NCI-H1417 treated with DMSO at 0.1 percent for 48 hours (cell line): ENCODE measurements at regions not wholly inside any gene's neighbourhood (a gene's known extent, or its start where the extent isn't known, plus 50 kb on each side); places are given as distances from the start of the nearest gene placed in this dataset.
"Not testable (repeated sequence)": the region's sequence is repeated elsewhere in the genome, so short reads cannot be mapped to it uniquely, and the experiment has no call there.

Source experiments
- DNase-seq: peaks from one replicate; lab custom pipeline; 2025; lab: John Stamatoyannopoulos, UW

GRCh38 chr9:68593760-68594159 is 53.1 kb upstream of the TMEM252 start:
- DNase-seq = not testable (repeated sequence)

- no peak for DNase-seq
Measured at GRCh38 chr9:68595868-68596267, 55.2 kb upstream of the TMEM252 start.

- DNase-seq = no peak
Measured at GRCh38 chr9:68597362-68597997, 56.8 kb upstream of the TMEM252 start.

- no peak for DNase-seq
Measured at GRCh38 chr9:68599826-68600225, 59.1 kb upstream of the TMEM252 start.

GRCh38 chr9:68601081-68601480 is 60.4 kb upstream of the TMEM252 start:
- DNase-seq = no peak

- no peak for DNase-seq
Measured at GRCh38 chr9:68603371-68603770, 62.7 kb upstream of the TMEM252 start.

GRCh38 chr9:68608763-68609162 is 68.1 kb upstream of the TMEM252 start:
- no peak for DNase-seq

- no peak for DNase-seq
Measured at GRCh38 chr9:68609901-68610415, 69.3 kb upstream of the TMEM252 start.

GRCh38 chr9:68614121-68614520 is 73.4 kb upstream of the TMEM252 start:
- no peak for DNase-seq

- not testable (repeated sequence) for DNase-seq
Measured at GRCh38 chr9:68617011-68617410, 76.3 kb upstream of the TMEM252 start.

- no peak for DNase-seq
Measured at GRCh38 chr9:68619072-68619471, 78.4 kb upstream of the TMEM252 start.

- DNase-seq = no peak
Measured at GRCh38 chr9:68619636-68620035, 79.0 kb upstream of the TMEM252 start.

- no peak for DNase-seq
Measured at GRCh38 chr9:68625559-68625958, 79.5 kb upstream of the PIP5K1B start.

GRCh38 chr9:68626526-68626925 is 78.5 kb upstream of the PIP5K1B start:
- no peak for DNase-seq

- DNase-seq = no peak
Measured at GRCh38 chr9:68627104-68627503, 77.9 kb upstream of the PIP5K1B start.

GRCh38 chr9:68627594-68627993 is 77.4 kb upstream of the PIP5K1B start:
- no peak for DNase-seq

GRCh38 chr9:68629042-68629441 is 76.0 kb upstream of the PIP5K1B start:
- DNase-seq = no peak

- no peak for DNase-seq
Measured at GRCh38 chr9:68631811-68632210, 73.2 kb upstream of the PIP5K1B start.

- DNase-seq = peak; percentile 60
Measured at GRCh38 chr9:68637020-68637419, 68.0 kb upstream of the PIP5K1B start.

GRCh38 chr9:68639261-68639660 is 65.8 kb upstream of the PIP5K1B start:
- DNase-seq = not testable (repeated sequence)

GRCh38 chr9:68640421-68641089 is 64.5 kb upstream of the PIP5K1B start:
- DNase-seq = no peak

- DNase-seq = no peak
Measured at GRCh38 chr9:68643901-68644809, 60.9 kb upstream of the PIP5K1B start.

GRCh38 chr9:68644831-68645230 is 60.2 kb upstream of the PIP5K1B start:
- no peak for DNase-seq
